ENCODE measurements at regions not wholly inside any gene's neighbourhood (a gene's known extent, or its start where the extent isn't known, plus 50 kb on each side); places are given as distances from the start of the nearest gene placed in this dataset.

DNA sequence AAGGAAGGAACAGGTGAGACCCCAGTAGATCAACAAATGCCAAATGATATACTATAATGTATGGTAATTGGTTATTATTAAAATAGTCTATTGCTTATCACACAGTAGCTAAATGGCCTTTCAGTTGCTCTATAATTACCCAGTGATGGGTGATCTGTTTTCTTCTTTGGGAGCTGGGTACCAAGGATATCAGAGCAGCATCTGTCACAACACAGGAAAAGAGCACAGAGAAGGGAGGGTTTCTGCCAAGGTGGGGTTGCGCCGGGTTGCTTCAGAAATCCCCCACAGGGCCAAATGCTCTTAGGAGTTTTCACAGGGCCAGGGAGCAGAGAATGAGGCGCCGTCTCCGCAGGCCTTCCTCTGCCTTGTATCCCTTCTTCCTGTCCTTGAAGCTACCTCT is 469.4 kb downstream of the INSC start:
- no peak for DNase-seq (ENCODE audit: low spot score)

DNA sequence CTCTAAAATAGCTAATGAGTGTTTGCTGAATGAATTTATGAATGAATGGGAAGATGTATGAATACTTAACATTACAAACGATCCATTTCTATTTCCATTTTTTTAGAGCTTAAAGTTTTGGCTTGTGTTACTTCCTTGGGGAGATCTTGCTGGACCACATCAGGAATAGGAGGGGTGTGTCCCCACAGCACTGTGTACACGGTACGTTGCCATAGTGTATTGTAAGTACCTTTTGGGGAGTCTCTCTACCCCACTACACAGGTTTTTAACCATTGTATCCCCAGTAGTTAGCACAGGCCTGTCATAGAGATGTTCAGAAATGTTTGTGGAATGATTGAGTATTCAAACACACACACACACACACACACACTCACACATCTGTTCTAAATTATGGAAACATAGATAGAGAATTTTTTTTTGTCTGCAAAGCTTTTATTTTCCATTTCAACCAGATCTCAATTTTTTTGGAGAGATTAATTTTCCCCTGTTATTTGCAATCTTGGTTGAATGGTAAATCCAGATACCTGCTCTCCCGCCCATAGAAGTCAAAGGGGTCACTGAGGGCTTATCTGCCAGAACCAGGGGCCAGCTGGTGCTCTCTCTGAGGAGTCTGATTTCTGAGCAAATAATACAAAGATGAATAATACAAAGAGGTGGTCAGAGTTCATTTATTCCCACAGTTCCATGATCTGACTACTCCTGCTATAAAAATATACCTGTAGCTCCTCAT is 471.0 kb downstream of the INSC start:
- no peak for DNase-seq (ENCODE audit: low spot score)

- DNase-seq (ENCODE audit: low spot score): no peak
These were observed 472.2 kb downstream of the INSC start for GRCh38 chr11:15586741-15587473.

GRCh38 chr11:15589070-15589626 is 474.4 kb downstream of the INSC start:
- DNase-seq (ENCODE audit: low spot score): no peak

DNA sequence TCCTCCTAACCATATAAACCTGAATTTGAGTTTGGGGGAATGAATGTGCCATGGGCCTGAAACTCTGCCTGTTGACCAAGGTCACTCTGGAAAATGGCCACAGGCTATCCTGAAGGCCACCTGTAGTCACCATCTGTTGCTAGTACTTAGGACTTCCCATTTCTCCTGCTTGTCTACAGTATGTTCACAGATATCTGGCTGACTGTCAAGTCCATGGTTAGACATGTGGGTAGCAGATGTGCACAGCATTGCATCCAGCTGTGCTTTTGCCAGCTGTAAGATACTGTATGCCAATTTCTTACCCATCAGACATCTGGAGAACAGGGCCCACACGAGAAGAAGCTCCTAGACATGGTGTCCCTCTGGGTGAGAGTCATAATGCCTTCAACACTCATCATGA is 475.4 kb downstream of the INSC start:
- no peak for DNase-seq (ENCODE audit: low spot score)

DNA sequence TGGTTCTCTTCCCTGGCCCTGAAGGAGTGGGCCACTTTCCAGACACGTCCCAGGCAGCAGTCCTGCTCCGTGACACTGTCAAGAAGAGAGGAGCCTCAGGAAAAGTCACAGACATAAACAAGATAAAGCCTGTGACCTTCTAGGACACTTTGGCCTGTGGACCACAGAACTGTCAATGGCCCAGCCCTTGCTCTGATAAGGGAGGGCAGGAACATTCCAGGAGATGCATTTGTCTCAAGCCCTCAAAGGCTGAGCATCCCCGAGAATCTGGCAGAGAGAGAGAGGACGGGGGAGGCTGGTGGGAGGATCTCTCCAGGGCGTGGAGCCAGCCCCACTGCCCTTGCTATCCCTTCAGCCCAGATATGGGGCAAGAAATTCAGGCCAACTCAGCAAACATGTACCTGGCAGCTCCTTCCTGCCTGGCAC is 476.4 kb downstream of the INSC start:
- DNase-seq (ENCODE audit: low spot score): no peak

- no peak for DNase-seq (ENCODE audit: low spot score)
These were observed 479.9 kb downstream of the INSC start for GRCh38 chr11:15594607-15595006.

DNA sequence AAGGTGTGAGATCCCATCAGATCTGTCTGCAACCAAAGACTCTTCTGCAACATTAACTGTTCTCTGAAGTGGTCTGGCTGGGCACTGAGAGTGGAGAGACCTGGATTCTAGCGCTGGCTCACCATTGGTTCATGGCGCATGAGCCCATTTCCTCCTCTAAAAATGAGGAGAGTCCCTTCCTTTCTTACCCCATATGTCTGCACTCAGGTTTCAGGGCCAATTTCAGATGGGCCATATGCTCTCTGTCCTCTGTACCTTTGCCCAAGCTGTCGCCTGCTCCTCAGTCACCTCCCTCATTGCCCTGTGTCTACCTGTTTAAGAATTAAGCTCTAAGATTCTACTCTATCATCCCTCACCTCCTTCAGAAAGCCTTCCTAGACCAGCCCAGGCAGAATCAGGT is 484.7 kb downstream of the INSC start:
- DNase-seq (ENCODE audit: low spot score): no peak

DNA sequence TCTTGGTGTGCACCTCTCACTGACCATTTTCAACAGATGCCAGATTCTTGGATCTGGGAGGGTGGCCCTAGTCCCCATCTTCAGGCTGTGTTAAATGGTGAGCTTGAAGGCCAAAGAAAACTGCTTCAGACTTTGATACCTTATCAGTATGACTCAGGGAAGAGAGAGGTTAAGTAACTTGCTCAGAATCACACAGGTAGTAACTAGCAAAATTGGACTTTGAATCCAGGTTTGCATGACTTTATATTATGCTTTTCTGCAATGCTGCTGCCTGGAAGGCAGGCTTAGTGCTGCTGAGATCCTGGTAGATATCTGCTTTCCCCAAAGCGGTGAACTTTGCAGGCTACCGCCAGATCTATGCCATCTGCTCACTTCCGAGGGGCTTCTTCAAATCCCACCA is 487.3 kb downstream of the INSC start:
- no peak for DNase-seq (ENCODE audit: low spot score)

- DNase-seq (ENCODE audit: low spot score): no peak
These were observed 488.3 kb downstream of the INSC start for GRCh38 chr11:15602785-15603567.

DNA sequence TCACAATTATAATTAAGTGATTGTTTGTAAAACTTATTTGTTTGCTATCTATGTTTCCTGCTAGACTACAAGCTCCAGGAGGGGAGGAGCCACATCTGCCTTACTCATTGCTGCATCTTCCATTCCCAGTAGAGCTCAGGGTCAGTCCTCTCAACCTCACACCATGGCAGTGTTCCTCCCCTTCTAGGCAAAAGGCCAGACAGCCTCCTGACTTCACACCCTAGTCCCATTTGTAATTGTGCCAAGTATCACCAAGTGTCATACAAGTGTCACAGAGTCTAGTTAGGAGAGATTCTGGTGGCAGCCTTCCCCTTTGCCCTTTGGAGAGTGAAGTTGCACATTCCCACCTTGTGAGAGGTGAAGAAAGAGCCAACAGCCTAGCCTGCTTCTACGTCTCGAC is 490.4 kb downstream of the INSC start:
- no peak for DNase-seq (ENCODE audit: low spot score)

DNA sequence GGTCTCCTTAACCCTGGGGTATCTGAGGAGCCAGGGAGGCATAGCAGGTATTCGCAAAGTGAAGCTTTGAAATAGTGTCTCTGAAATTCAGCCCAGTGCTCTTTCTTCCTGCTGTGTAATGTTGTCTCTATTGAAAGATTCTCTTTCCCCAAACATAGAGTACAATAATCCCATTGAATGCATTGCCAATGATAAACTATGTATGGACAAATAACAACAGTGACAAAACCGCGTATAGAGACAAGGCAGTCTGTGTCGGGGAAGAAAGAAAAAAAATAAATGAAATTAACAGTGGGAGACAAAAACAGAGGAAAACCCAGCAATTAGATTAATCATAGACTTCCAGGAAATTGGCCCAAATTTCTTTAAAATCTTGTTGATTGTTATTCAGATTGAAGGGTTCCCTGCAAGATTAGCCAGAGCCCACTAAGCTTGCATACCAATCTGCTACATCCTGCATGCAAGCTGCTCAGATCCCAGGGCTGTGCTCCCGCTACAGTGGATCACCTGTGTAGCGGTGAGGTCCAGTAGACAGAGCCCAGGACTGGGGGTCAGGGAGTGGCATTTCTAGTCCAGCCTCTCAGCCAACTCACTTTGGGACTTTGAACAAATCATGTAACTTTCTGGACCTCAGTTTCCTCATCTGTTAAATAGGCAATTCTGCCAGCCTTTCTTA is 492.8 kb downstream of the INSC start:
- no peak for DNase-seq (ENCODE audit: low spot score)

DNA sequence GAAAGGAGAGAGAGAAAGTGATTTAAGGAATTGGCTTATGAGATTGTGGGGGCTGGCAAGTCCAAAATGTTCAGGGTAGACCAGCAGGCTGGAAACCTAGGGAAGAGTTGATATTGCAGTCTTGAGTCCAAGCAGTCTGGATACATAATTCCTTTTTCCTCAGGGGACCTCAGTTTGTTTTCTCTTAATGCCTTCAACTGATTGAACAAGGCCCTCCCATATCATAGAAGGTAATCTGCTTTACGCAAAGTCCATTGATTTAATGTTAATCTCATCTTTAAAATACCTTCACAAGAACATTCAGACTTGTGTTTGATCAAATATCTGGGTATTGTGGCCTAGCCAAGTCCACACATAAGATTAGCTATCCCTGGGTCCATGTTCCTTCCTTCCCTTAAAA is 494.7 kb downstream of the INSC start:
- DNase-seq (ENCODE audit: low spot score): no peak

GRCh38 chr11:15610881-15611280 is 496.2 kb downstream of the INSC start:
- no peak for DNase-seq (ENCODE audit: low spot score)

- no peak for DNase-seq (ENCODE audit: low spot score)
These were observed 498.5 kb downstream of the INSC start for GRCh38 chr11:15613251-15613650.

DNA sequence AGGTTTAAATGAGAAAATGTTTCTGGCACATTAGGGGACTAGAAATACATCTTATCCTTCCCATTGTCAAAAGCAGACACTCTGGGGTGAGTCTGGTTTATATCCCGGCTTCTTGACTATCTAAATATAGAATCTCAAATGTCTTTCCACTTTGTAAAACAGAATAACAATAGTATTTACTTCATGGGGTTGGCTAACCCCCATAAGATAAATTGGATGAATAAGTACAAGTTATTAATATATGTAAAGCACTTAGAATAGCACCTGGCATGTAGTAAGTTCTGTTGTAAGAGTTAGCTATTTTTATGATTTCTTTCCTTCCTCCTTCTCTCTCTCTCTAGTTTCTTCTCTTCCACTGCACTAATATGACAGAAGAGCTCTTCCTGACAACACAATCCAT is 499.1 kb downstream of the INSC start:
- DNase-seq (ENCODE audit: low spot score): no peak

- DNase-seq (ENCODE audit: low spot score): no peak
These were observed 500.8 kb downstream of the INSC start for GRCh38 chr11:15615398-15616096.

GRCh38 chr11:15616130-15617105 is 501.7 kb downstream of the INSC start:
- no peak for DNase-seq (ENCODE audit: low spot score)

DNA sequence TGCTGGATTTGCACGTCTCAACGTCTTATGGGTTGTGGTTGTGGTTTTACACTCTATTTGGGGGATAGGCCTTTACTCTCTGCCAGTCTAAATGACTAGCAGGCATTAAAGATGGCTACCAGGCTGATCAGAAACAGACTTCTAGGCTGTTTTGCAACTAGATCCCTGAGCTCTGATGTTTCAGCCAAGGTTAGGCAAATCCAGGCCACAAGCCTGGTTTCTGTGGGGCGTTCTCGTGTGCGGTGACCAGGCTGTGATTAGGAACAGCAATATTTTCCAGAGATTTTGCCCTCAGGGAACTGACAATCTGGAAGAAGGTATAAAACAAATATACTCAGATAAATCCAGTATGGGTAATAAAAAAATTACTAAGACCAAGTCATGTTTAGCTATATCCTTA is 502.4 kb downstream of the INSC start:
- DNase-seq (ENCODE audit: low spot score): no peak

- no peak for DNase-seq (ENCODE audit: low spot score)
These were observed 503.9 kb downstream of the INSC start for GRCh38 chr11:15618583-15619032.

All from hematopoietic multipotent progenitor cell treated with erythropoietin and hydrocortisone succinate and interleukin-3 and kit ligand, for 17 days (in vitro differentiated cells).